HG02642 (cell line): ENCODE measurements at regions not wholly inside any gene's neighbourhood (a gene's known extent, or its start where the extent isn't known, plus 50 kb on each side); places are given as distances from the start of the nearest gene placed in this dataset.

Experiments
- ATAC-seq: cut with Tn5 transposase; IDR thresholded peaks from one replicate; pipeline ENCODE4 v1.9.1; 2021; ENCODE audit warnings: mild to moderate bottlenecking; ENCODE audit not compliant: unreplicated experiment, poor library complexity

GRCh38 chr18:61756244-61756643, 136.6 kb downstream of the RNF152 start:
- ATAC-seq = no peak

DNA sequence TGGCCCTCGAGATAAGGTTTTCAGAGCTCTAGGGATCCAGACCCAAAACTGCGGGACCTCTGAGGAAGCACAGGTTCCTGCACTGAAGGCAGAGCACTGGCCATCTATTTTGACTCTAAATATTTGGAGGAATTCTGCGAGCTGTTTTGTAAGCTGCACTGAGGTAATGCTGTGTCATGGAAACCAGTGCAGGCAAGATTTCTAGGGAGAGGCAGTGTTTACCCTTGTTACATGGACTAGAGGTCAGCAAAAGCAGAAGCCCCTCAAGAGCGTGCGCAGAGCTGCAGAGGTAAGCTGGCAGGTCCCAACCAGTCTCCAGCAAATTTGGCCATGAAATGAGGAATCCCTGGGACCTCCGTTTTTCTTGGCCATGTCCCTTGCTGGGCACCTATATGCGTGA, 137.3 kb downstream of the RNF152 start:
- ATAC-seq = no peak

DNA sequence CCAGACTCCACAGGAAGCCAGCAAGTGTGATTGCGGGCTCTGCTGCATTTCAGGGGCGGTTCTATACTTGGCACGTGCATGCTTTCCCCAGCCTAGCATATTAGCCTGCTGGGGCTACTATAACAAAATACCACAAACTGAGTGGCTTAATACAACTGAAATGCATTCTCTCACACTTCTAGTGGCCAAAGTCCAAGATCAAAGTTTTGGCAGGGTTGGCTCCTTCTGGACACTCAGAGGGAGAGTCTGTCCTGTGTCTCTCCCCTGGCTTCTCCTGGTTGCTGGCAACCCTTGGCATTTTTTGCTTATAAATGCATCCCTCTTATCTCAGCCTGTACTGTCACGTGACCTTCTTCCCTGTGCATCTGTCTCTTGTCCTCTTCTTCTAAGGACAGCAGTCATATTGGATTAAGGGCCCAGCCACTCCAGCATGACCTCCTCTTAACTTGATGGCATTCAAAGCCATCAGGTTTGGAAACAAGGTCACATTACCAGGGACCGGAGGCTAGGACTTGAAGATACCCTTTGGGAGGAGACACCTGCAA, 138.7 kb downstream of the RNF152 start:
- no peak for ATAC-seq

DNA sequence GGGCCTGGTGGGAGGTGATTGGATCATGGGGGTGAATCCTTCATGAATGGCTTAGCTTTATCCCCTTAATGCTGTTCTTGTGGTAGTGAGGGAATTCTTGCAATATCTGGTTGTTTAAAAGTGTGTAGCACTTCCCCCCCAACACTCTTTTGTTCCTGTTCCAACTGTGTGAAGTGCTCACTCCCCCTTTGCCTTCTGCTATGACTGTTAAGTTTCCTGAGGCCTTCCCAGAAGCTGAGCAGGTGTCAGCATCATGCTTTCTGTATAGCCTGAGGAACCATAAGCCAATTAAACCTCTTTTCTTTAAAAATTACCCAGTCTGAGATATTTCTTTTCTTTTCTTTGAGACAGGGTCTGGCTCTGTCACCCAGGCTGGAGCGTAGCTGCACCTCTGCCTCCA, 139.4 kb downstream of the RNF152 start:
- no peak for ATAC-seq

DNA sequence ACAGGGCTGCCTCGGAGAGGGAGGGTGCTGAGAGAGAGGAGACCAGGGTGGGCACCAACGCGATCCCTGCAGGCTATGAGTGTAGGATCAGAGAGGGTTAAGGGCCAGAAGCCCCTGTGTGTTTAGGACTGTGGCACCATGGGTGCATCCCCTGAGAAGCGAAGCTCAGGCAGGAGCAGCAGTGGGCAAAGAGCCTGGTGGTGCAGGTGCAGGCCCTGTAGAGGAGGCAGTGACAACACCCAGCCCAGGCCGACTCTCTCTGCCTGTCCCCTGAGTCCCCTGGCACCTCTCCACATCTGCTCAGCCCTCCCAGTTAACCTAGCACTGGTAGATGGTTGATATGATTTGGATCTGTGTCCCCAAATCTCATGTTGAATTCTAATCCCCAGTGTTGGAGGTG, 139.8 kb downstream of the RNF152 start:
- ATAC-seq = no peak

- ATAC-seq = no peak
These were observed 141.8 kb downstream of the RNF152 start for GRCh38 chr18:61750840-61751668.

DNA sequence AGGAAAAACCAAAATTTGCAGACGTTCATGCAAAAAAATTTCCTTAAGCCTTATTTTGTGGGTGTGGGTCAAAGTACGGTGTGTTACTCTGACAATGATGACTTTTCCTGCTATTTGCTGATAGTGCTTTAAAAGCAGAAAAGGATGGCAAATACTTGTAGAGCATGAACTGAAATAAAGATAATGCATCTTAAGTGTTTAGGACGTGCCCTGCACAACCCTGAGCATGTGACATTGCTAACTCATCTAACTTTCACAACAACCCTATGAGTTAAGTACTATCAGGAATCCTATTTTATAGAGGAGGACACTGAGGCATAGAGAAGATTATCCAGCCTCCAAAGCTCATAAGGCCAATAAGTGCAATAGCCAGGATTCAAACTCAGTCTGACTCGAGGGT, 143.3 kb downstream of the RNF152 start:
- ATAC-seq = no peak

GRCh38 chr18:61749031-61749430, 143.8 kb downstream of the RNF152 start:
- no peak for ATAC-seq

GRCh38 chr18:61748004-61748403, 144.8 kb downstream of the RNF152 start:
- no peak for ATAC-seq

DNA sequence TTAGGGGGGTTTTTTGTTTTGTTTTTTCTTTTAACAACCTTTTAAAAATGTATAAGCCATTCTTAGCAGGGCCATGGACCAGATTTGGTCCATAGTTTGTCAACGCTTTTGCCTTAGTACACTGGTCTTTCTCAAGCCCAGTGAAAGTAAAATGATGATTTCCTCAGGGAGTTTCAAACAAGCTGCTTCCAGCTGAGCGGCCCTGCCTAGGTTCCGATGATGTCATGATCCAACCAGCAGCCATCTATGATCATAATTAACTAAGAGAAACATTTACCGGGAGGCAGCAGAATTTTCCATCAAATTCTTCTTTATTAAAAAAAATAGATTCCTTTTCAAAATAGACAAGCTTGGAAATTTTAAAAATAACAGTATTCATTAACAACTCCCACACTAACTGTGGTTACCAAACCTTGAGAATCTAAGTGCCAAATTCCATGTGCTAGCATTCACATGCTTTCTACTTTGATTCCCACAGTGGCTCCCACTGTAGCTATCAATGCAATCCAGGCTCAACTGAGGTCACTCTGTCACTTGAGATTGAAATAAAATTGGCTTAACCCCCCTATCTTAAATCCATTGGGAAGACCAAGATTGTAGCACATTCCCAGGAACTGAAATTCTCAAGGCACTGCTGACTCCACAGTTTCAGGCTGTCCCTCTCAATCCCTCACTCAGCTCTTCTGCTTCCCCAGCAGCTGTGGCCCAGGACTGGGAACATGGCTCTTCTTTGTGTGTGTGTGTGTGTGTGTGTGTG, 148.9 kb downstream of the RNF152 start:
- ATAC-seq = no peak

DNA sequence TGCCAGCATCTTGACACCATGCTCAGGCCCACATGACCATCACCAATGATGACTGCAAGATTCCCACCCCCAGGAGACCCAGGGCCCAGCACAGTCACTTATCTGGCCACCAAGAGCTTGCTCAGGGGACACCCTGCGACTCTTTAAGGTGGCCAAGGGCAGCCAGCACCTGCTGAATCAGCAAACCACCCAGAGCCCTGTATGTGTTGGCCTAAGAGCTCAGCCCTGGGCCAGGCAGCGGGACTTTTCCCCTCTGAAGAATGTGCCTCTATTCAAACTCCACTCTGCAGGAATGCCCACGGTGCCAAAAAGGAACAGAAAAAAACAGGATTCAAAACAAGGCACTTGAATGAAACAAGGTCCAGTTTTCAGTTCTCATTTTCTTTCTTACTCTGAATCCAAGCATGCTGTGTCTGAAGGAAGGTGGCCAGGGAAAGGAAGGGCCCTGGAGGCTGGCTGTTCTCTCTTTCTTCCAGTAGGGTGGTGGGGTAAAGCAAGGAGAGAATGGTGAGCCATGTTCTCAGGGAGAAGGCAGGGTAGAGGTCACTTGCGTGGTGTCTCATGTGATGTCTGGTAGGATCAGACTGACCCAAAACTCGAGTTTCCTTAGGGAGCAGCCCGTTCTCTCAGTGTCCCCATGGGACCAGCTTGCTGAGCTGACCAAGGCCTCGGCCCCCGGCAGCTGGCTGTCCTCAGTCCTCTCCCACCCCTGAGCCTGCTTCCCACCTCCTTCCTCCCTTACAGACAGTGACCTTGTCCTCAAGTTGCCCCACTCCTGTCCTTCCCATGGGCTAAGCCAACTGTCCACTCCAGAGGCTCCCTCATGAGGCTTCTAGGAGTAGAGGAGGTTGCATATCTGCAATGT, 150.0 kb downstream of the RNF152 start:
- no peak for ATAC-seq

DNA sequence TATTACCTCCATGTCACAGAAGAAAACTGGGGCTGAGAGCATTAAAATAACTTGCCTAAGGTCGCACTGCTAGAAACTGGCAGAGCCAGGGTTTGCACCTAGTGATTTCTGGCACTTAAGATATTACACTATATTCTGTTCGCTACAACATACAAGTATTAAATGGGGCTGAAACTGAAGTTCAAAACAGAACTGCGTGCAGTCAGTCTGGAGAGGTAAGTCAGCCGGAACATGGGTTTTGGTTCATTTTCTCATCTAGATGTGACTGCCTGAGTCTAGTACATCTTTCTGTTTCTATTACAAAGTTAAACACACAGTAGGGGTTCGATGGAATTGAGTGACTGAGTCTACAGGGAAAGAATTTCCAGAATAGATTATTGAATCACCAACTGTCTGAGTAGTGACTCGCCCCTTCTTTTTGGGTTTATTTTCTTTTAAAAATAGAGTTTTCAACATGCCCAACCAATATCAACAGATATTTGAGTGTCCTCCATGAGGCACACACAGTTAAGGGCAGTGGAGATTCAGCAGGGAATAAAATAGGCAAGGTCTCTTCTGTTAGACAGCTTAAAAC, 150.8 kb downstream of the RNF152 start:
- ATAC-seq = no peak

- no peak for ATAC-seq
These were observed 154.3 kb downstream of the RNF152 start for GRCh38 chr18:61738488-61738887.

- no peak for ATAC-seq
These were observed 154.8 kb downstream of the RNF152 start for GRCh38 chr18:61738042-61738441.

DNA sequence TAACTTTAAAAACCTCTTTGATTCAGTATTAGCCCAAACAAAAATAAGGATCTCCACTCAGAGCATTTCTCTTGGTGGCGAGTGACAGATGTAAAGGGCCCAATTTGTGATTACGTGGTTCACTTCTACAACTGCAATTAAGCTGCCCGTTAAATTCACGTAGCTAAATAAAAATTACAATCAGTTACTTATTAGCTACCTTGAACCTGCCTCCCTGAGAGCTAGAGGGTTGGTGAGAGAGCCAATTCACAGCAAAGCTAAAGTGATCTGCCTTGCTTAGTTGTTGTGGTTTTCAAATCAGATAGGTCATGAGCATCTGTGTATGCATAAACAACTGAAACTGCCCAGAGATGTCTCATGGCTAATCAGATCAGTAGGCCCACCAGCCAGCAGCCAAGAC, 156.7 kb downstream of the RNF152 start:
- no peak for ATAC-seq

DNA sequence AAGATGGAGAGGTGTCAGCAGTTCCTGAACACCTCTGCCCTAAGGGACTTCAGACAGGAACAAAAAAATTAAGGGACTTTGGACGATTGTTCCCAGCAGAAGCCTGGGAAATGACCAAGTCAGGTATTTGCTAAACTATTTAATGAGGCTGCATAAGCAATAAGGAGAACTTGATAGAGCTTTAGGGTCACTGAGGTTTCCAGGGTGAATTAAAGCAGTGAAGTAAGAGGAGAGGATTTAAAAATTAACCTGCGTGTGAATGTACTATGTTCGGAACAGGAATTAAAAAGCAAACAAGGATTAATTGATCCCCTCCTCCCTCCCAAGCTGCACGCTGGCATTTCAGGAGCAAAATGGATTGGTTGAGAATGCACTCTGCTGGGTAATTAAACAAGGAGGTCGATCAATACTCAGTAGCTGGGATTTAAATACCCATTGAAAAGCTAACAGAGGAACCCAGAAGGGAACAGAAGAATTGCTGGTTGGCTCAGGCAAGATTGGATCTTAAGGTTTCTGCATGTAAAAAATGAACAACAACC, 157.2 kb downstream of the RNF152 start:
- no peak for ATAC-seq

GRCh38 chr18:61734396-61734795, 158.4 kb downstream of the RNF152 start:
- no peak for ATAC-seq

DNA sequence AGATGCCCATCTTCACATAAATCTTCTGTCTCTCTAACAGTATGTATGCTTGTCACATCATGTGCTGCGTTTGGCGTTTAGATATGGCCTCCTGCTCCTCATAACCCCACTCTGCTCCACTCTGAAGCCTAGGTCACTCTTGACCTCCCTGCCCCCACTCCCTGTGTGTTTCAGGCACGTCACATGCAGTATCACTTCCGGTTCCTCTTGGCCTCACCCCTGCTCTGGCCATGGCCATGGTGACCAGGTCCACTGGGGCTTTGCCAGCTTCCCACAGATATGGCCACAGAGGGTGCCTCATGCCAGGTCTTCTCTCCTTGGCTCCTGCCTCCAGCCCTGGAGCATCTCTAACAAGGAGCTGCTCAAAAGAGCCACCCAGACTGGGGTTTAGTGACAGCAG, 160.0 kb downstream of the RNF152 start:
- no peak for ATAC-seq

GRCh38 chr18:61731693-61732376, 161.0 kb downstream of the RNF152 start:
- no peak for ATAC-seq
